Neural cell (in vitro differentiated cells): ENCODE measurements at regions not wholly inside any gene's neighbourhood (a gene's known extent, or its start where the extent isn't known, plus 50 kb on each side); places are given as distances from the start of the nearest gene placed in this dataset.

Experiments used
- TAF1 ChIP-seq: IDR thresholded peaks from 2 replicates; pipeline ENCODE4 v1.6.1; 2012; ENCODE audit warnings: low read depth
- TF ChIP-seq, protein P1 (sequence below): IDR thresholded peaks from 2 replicates; pipeline ENCODE4 v1.6.1; 2012; ENCODE audit warnings: borderline replicate concordance
- TF ChIP-seq, protein P2 (sequence below): fragments of 450-650 bp; IDR thresholded peaks from 2 replicates; pipeline ENCODE4 v1.5.1; 2014; ENCODE audit warnings: antibody characterized with exemption, mild to moderate bottlenecking, moderate library complexity; ENCODE audit not compliant: poor library complexity, severe bottlenecking

DNA sequence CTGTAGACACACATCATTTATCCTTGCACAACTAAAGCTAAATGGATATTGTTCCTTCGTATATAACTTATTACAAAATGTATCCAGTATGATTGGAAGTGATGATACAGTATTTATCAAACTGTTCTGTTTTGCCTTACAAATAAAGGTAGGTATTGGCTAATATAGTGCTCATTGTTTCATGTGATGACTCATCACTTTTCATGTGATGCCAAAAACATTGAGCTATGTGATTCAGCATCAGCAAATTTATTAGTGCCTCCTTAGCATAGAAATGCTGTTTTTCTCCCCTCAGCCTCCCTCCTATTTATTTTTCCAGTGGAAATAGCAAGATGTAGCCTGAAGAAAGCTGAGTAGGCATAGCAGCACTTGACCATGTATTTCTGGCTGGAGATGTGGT, 228.6 kb upstream of the LYPLAL1 start:
- TF ChIP-seq, protein P1, sequence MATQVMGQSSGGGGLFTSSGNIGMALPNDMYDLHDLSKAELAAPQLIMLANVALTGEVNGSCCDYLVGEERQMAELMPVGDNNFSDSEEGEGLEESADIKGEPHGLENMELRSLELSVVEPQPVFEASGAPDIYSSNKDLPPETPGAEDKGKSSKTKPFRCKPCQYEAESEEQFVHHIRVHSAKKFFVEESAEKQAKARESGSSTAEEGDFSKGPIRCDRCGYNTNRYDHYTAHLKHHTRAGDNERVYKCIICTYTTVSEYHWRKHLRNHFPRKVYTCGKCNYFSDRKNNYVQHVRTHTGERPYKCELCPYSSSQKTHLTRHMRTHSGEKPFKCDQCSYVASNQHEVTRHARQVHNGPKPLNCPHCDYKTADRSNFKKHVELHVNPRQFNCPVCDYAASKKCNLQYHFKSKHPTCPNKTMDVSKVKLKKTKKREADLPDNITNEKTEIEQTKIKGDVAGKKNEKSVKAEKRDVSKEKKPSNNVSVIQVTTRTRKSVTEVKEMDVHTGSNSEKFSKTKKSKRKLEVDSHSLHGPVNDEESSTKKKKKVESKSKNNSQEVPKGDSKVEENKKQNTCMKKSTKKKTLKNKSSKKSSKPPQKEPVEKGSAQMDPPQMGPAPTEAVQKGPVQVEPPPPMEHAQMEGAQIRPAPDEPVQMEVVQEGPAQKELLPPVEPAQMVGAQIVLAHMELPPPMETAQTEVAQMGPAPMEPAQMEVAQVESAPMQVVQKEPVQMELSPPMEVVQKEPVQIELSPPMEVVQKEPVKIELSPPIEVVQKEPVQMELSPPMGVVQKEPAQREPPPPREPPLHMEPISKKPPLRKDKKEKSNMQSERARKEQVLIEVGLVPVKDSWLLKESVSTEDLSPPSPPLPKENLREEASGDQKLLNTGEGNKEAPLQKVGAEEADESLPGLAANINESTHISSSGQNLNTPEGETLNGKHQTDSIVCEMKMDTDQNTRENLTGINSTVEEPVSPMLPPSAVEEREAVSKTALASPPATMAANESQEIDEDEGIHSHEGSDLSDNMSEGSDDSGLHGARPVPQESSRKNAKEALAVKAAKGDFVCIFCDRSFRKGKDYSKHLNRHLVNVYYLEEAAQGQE, result no peak
- TF ChIP-seq, protein P2, sequence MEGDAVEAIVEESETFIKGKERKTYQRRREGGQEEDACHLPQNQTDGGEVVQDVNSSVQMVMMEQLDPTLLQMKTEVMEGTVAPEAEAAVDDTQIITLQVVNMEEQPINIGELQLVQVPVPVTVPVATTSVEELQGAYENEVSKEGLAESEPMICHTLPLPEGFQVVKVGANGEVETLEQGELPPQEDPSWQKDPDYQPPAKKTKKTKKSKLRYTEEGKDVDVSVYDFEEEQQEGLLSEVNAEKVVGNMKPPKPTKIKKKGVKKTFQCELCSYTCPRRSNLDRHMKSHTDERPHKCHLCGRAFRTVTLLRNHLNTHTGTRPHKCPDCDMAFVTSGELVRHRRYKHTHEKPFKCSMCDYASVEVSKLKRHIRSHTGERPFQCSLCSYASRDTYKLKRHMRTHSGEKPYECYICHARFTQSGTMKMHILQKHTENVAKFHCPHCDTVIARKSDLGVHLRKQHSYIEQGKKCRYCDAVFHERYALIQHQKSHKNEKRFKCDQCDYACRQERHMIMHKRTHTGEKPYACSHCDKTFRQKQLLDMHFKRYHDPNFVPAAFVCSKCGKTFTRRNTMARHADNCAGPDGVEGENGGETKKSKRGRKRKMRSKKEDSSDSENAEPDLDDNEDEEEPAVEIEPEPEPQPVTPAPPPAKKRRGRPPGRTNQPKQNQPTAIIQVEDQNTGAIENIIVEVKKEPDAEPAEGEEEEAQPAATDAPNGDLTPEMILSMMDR, result no peak
- TF ChIP-seq TAF1, result no peak
